Endodermal cell (in vitro differentiated cells): ENCODE measurements at regions not wholly inside any gene's neighbourhood (a gene's known extent, or its start where the extent isn't known, plus 50 kb on each side); places are given as distances from the start of the nearest gene placed in this dataset.

Source experiments
- DNase-seq: peaks from one replicate; pipeline ENCODE4 v3.0.0-alpha.2; 2017
- H3K27ac ChIP-seq: 2 replicates; pipeline ENCODE4 v1.5.1; 2013; ENCODE audit warnings: mild to moderate bottlenecking, low read depth, low read length, moderate library complexity
- H3K27me3 ChIP-seq: 2 replicates; pipeline ENCODE4 v1.6.1; 2013; ENCODE audit warnings: mild to moderate bottlenecking, low read length, moderate library complexity; ENCODE audit not compliant: insufficient read depth, control insufficient read depth, poor library complexity, severe bottlenecking
- H3K36me3 ChIP-seq: 2 replicates; pipeline ENCODE4 v1.7.0; 2013; ENCODE audit warnings: mild to moderate bottlenecking, low read length, moderate library complexity; ENCODE audit not compliant: control insufficient read depth, insufficient read depth
- H3K4me1 ChIP-seq: one replicate; pipeline ENCODE4 v1.7.0; 2013; ENCODE audit warnings: low read length; ENCODE audit not compliant: control insufficient read depth, insufficient read depth
- H3K4me3 ChIP-seq: 2 replicates; pipeline ENCODE4 v1.5.1; 2013; ENCODE audit warnings: mild to moderate bottlenecking, low read length, moderate library complexity
- H3K9ac ChIP-seq: 2 replicates; pipeline ENCODE4 v1.6.1; 2013; ENCODE audit warnings: mild to moderate bottlenecking, low read length, moderate library complexity; ENCODE audit not compliant: poor library complexity, severe bottlenecking; ENCODE audit errors: extremely low read depth
- H3K9me3 ChIP-seq: 2 replicates; pipeline ENCODE4 v1.6.1; 2013; ENCODE audit warnings: mild to moderate bottlenecking, low read length, moderate library complexity; ENCODE audit not compliant: control insufficient read depth
- H3K27ac Mint-ChIP-seq: 2 replicates; pipeline ENCODE4 v1.8.0; 2020; ENCODE audit warnings: mixed read lengths
- H3K27me3 Mint-ChIP-seq: 2 replicates; pipeline ENCODE4 v1.8.0; 2021; ENCODE audit warnings: mild to moderate bottlenecking, mixed read lengths; ENCODE audit not compliant: insufficient read depth
- H3K36me3 Mint-ChIP-seq: 2 replicates; pipeline ENCODE4 v1.8.0; 2020; ENCODE audit warnings: low read depth, mixed read lengths
- H3K4me1 Mint-ChIP-seq: 2 replicates; pipeline ENCODE4 v1.8.0; 2020; ENCODE audit warnings: mixed read lengths
- H3K4me3 Mint-ChIP-seq: 2 replicates; pipeline ENCODE4 v1.8.0; 2020; ENCODE audit warnings: mild to moderate bottlenecking, moderate library complexity, mixed read lengths
- H3K9me3 Mint-ChIP-seq: 2 replicates; pipeline ENCODE4 v1.8.0; 2020; ENCODE audit warnings: mild to moderate bottlenecking, mixed read lengths
- CTCF ChIP-seq: fragments of 200-600 bp; sonication (generic); conservative IDR thresholded peaks from 2 replicates; pipeline ENCODE4 v1.5.0; 2021; ENCODE audit warnings: antibody characterized with exemption, mild to moderate bottlenecking
- WGBS, 2 experiments: methylation state at CpG; one replicate each; pipeline versions ENCODE4 v1.1.5 to v1.1.7; 2013; ENCODE audit warnings: missing lambda C conversion rate in 2 of 2, mixed read lengths in 1 of 2; ENCODE audit not compliant: insufficient coverage in 1 of 2, insufficient read length in 1 of 2; 5-methylcytosine and 5-hydroxymethylcytosine counted together

- no peaks in the 10 kb centered on the region for H3K27me3 Mint-ChIP-seq
- H3K4me1 ChIP-seq, result no peaks in the 10 kb centered on the region
- H3K36me3 ChIP-seq, result no peaks in the 10 kb centered on the region
- no peak overlapping the region for H3K9ac ChIP-seq
- no peaks in the 10 kb centered on the region for H3K4me1 Mint-ChIP-seq
- TF ChIP-seq CTCF, result no peak
- H3K9me3 Mint-ChIP-seq, result no peaks in the 10 kb centered on the region
- H3K9me3 ChIP-seq, result no peaks in the 10 kb centered on the region
- no peak overlapping the region for H3K27ac ChIP-seq
- H3K4me3 ChIP-seq, result no peak overlapping the region
- no peak for DNase-seq
- H3K4me3 Mint-ChIP-seq, result no peak overlapping the region
- H3K27me3 ChIP-seq, result no peaks in the 10 kb centered on the region
- H3K36me3 Mint-ChIP-seq, result no peaks in the 10 kb centered on the region
- 92% methylated on average over 2 to 4 of the region's 4 CpGs for WGBS, 2 experiments
- no peak overlapping the region for H3K27ac Mint-ChIP-seq
Measured at GRCh38 chr1:103230061-103230460, 121.7 kb upstream of the COL11A1 start.

- Mint-ChIP-seq H3K4me1 (no peaks in the 10 kb centered on the region), H3K4me3 (no peak overlapping the region), H3K27ac (no peak overlapping the region), H3K36me3 (no peaks in the 10 kb centered on the region), H3K27me3 (no peaks in the 10 kb centered on the region), H3K9me3 (no peaks in the 10 kb centered on the region)
- Histone ChIP-seq H3K4me3 (no peak overlapping the region), H3K9me3 (no peaks in the 10 kb centered on the region), H3K27me3 (no peaks in the 10 kb centered on the region), H3K36me3 (no peaks in the 10 kb centered on the region), H3K4me1 (no peaks in the 10 kb centered on the region), H3K27ac (no peak overlapping the region), H3K9ac (no peak overlapping the region)
- no peak for TF ChIP-seq CTCF
- no peak for DNase-seq
- WGBS, 2 experiments, result 80% methylated on average over 1 of the region's 1 CpG; no CpG with 5 or more reads in 1 of the 2 experiments
Measured at GRCh38 chr1:103220631-103221041, 112.3 kb upstream of the COL11A1 start.

GRCh38 chr1:103218821-103219220 is 110.5 kb upstream of the COL11A1 start:
- Histone ChIP-seq H3K27me3 (no peaks in the 10 kb centered on the region), H3K4me1 (no peaks in the 10 kb centered on the region), H3K9me3 (no peaks in the 10 kb centered on the region), H3K27ac (no peak overlapping the region), H3K9ac (no peak overlapping the region), H3K4me3 (no peak overlapping the region), H3K36me3 (no peaks in the 10 kb centered on the region)
- H3K36me3 Mint-ChIP-seq, result no peaks in the 10 kb centered on the region
- no peak for TF ChIP-seq CTCF
- no peaks in the 10 kb centered on the region for H3K4me1 Mint-ChIP-seq
- no peak overlapping the region for H3K27ac Mint-ChIP-seq
- WGBS, 2 experiments, result 80 to 89% methylated on average over 1 of the region's 1 CpG
- DNase-seq, result no peak
- H3K4me3 Mint-ChIP-seq, result no peak overlapping the region
- H3K27me3 Mint-ChIP-seq, result no peaks in the 10 kb centered on the region
- H3K9me3 Mint-ChIP-seq, result no peaks in the 10 kb centered on the region
